K562 (cell line): ENCODE measurements at regions not wholly inside any gene's neighbourhood (a gene's known extent, or its start where the extent isn't known, plus 50 kb on each side); places are given as distances from the start of the nearest gene placed in this dataset.

Experiments used
- ADNP ChIP-seq: fragments of 200-800 bp; sonication (Bioruptor generic); IDR thresholded peaks from 2 replicates; pipeline ENCODE4 v1.6.1; 2016; ENCODE audit warnings: missing genetic modification characterization, missing compliant biosample characterization
- BRD9 ChIP-seq: fragments of 450-650 bp; IDR thresholded peaks from 2 replicates; pipeline ENCODE4 v1.6.1; 2018; ENCODE audit warnings: low read depth; ENCODE audit not compliant: partially characterized antibody
- CEBPB ChIP-seq: fragments of 450-650 bp; IDR thresholded peaks from 2 replicates; pipeline ENCODE4 v1.6.1; 2016; ENCODE audit warnings: missing genetic modification characterization, missing compliant biosample characterization
- EP300 ChIP-seq: IDR thresholded peaks from 2 replicates; pipeline ENCODE4 v1.6.1; 2012; ENCODE audit warnings: low read length, improper control_type of control experiment
- JUND ChIP-seq, 2 experiments: IDR thresholded peaks; 2 replicates in 1 of 2; 3 replicates in 1 of 2; pipeline ENCODE4 v1.6.1; 2011; ENCODE audit warnings: borderline replicate concordance in 2 of 2, low read depth in 2 of 2, low read length in 2 of 2, improper control_type of control experiment in 1 of 2, missing biosample characterization in 1 of 2, missing genetic modification characterization in 1 of 2, missing genetic modification reagents in 1 of 2
- NELFE ChIP-seq: IDR thresholded peaks from 2 replicates; pipeline ENCODE4 v1.6.1; 2011; ENCODE audit warnings: mild to moderate bottlenecking; ENCODE audit not compliant: insufficient read depth, insufficient read length
- NFXL1 ChIP-seq: fragments of 450-650 bp; formaldehyde crosslinking; IDR thresholded peaks from 2 replicates; pipeline ENCODE4 v1.4.0; 2021; ENCODE audit warnings: mild to moderate bottlenecking
- UBTF ChIP-seq, 2 experiments: IDR thresholded peaks; 2 replicates each; pipeline ENCODE4 v1.6.1; 2012; ENCODE audit warnings: improper control_type of control experiment in 2 of 2, low read depth in 2 of 2, low read length in 2 of 2, borderline replicate concordance in 1 of 2
- USF1 ChIP-seq: sonication (generic); formaldehyde crosslinking; IDR thresholded peaks from 2 replicates; pipeline ENCODE4 v1.9.0; 2022; ENCODE audit warnings: mild to moderate bottlenecking, missing genetic modification reagents
- ZNF347 ChIP-seq: fragments of 450-650 bp; formaldehyde crosslinking; IDR thresholded peaks from 2 replicates; pipeline ENCODE4 v1.4.0; 2020; ENCODE audit warnings: low read depth, mild to moderate bottlenecking, moderate library complexity
- ZNF586 ChIP-seq: fragments of 450-650 bp; formaldehyde crosslinking; conservative IDR thresholded peaks from 2 replicates; pipeline ENCODE4 v1.4.0; 2020; ENCODE audit warnings: mild to moderate bottlenecking, moderate library complexity
- ZNF589 ChIP-seq: fragments of 200-800 bp; sonication (Bioruptor generic); IDR thresholded peaks from 2 replicates; pipeline ENCODE4 v1.6.1; 2016; ENCODE audit warnings: low read depth, missing genetic modification characterization, missing compliant biosample characterization
- ZNF766 ChIP-seq: fragments of 200-800 bp; sonication (Bioruptor generic); conservative IDR thresholded peaks from 2 replicates; pipeline ENCODE4 v1.6.1; 2016; ENCODE audit warnings: missing genetic modification characterization, missing compliant biosample characterization

- TF ChIP-seq JUND (IDR thresholded peaks at IDR 0.05; ENCODE audit: borderline replicate concordance, low read depth, low read length) (peak; percentile 45; the same call in 1 of the 2 replicates), JUND (tag; IDR thresholded peaks at IDR 0.05; ENCODE audit: borderline replicate concordance, low read depth, low read length) (no peak), BRD9 (no peak), ZNF347 (CRISPR knock-in tag) (no peak), ZNF586 (CRISPR knock-in tag) (no peak), UBTF (IDR thresholded peaks at IDR 0.05; ENCODE audit: borderline replicate concordance in 1 of 2, low read depth in 2 of 2, low read length in 2 of 2) (no peak), CEBPB (no peak), EP300 (peak; percentile 57; the same call in 1 of the 2 replicates), ZNF766 (CRISPR knock-in tag) (peak; percentile 50; the same call in 1 of the 2 replicates), ZNF589 (peak; percentile 72), NFXL1 (CRISPR knock-in tag) (no peak), NELFE (no peak), USF1 (no peak), ADNP (tag) (no peak)
Measured at GRCh38 chr9:38329968-38330367, 62.5 kb upstream of the ALDH1B1 start (continued).
